M059J (cell line): ENCODE measurements at regions not wholly inside any gene's neighbourhood (a gene's known extent, or its start where the extent isn't known, plus 50 kb on each side); places are given as distances from the start of the nearest gene placed in this dataset.

Experiments used
- DNase-seq: peaks from one replicate; pipeline ENCODE4 v3.0.0-alpha.2; 2012; ENCODE audit warnings: low read depth

- no peak for DNase-seq
Observed at GRCh38 chr12:29882846-29883245, 99.1 kb upstream of the TMTC1 start.

GRCh38 chr12:29880987-29881386 lies 97.2 kb upstream of the TMTC1 start:
- DNase-seq, result no peak

GRCh38 chr12:29879606-29880308 lies 96.0 kb upstream of the TMTC1 start:
- DNase-seq, result no peak

GRCh38 chr12:29869946-29870345 lies 86.2 kb upstream of the TMTC1 start:
- no peak for DNase-seq

GRCh38 chr12:29867823-29868222 lies 84.1 kb upstream of the TMTC1 start:
- no peak for DNase-seq

- no peak for DNase-seq
Observed at GRCh38 chr12:29863665-29864064, 79.9 kb upstream of the TMTC1 start.

- no peak for DNase-seq
Observed at GRCh38 chr12:29858270-29858786, 74.6 kb upstream of the TMTC1 start.

GRCh38 chr12:29847246-29847645 lies 63.5 kb upstream of the TMTC1 start:
- no peak for DNase-seq

- peak; percentile 3 for DNase-seq
Observed at GRCh38 chr12:29844667-29845066, 60.9 kb upstream of the TMTC1 start.

- no peak for DNase-seq
Observed at GRCh38 chr12:29843036-29843435, 59.3 kb upstream of the TMTC1 start.

- DNase-seq, result no peak
Observed at GRCh38 chr12:29838768-29839167, 55.0 kb upstream of the TMTC1 start.
